Effector CD8-positive, alpha-beta T cell (primary cell): ENCODE measurements at regions not wholly inside any gene's neighbourhood (a gene's known extent, or its start where the extent isn't known, plus 50 kb on each side); places are given as distances from the start of the nearest gene placed in this dataset.

Experiments
- DNase-seq: peaks from one replicate; lab custom pipeline; 2025; lab: John Stamatoyannopoulos, UW

DNA sequence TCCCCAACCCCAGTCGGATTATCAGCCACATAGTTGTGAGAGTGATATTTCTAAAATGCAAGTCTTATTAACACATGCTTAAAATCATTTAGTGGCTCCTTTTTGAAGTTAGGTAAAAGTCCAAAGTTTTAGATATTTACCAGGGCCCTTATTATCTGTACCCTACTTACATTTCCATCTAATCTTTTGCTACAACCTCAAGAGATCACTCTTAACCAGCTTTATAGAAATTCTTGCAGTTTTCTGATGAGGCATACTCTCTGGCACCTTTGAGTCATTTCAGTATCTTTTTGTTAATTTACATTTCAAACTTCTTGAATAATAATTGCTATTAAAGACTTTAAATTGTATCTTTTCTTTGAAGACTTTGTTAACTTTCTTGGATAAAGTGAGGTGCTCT is 453.3 kb downstream of the RFPL4B start:
- no peak for DNase-seq

DNA sequence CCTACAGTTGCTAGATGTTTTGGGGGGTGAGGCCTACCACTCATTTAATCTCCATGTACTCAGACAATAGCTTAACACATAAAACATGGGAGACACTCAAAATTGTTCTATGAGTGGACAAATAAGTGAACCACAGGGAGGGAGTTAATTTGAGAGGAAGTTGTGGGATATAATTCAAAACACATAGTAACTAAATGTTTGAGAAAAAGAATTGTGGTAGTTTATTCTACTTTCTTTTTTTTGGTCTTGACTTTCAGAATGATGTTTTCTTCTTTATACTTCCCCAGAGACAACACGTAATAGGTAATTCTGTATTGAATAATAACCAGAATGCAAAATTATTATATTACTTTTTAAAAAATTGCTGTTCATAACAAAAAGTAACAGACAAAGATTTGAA is 453.8 kb downstream of the RFPL4B start:
- no peak for DNase-seq

GRCh38 chr6:112801468-112802080 is 454.4 kb downstream of the RFPL4B start:
- no peak for DNase-seq

GRCh38 chr6:112802144-112802543 is 455.0 kb downstream of the RFPL4B start:
- no peak for DNase-seq

DNA sequence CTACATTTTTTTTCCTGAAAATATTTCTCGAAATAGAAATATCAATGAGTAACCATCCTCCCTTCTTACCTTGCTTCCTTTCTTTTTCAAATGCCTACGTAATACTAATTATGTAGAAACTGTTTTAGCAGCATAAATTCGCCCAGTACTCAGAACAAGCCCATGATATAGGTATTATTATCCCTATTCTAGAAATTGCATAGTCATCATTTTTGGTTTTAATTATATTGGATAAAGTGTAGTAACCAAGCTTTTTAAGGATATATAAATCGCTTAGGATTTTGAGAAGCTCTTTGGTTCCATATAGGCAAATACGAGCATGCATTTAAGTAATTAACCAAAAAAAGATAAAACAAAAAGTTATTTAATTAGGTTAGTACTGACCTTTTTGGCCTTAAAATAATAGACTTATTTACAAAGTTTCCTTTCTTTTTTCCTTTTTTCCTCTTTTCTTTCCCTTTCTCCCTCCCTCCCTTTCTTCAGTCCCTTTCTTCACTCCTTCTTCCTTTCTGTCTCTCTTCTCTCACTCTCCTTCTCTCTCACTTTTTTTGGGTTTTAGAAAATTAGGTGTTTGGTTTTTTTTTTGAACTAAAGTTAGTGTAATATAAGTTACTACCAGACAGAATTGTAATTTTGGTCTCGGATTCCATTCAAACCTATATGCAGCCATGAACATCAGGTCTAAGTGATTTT is 457.7 kb downstream of the RFPL4B start:
- DNase-seq, result no peak

- DNase-seq, result no peak
Measured at GRCh38 chr6:112806163-112806865, 459.2 kb downstream of the RFPL4B start.

DNA sequence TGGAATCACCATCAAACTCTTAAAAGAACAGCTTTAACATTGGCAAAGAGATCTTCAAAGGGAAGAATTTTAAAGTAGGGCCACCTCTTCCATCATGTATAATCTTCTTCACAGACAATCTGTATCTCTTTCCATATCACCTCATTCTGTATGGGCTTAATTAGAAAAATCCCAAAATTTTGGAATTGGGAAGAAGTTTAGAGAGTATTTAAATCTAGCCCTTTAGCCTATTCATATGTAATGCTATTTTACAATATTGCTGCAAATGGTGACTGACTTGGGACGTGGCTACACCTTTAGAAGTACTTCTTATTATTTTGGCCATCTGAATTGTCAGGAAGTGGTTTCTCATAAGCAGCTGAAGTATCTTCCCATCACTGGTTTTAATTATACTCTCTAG is 474.3 kb downstream of the RFPL4B start:
- no peak for DNase-seq

- DNase-seq, result no peak
Measured at GRCh38 chr6:112822769-112823168, 475.6 kb downstream of the RFPL4B start.

DNA sequence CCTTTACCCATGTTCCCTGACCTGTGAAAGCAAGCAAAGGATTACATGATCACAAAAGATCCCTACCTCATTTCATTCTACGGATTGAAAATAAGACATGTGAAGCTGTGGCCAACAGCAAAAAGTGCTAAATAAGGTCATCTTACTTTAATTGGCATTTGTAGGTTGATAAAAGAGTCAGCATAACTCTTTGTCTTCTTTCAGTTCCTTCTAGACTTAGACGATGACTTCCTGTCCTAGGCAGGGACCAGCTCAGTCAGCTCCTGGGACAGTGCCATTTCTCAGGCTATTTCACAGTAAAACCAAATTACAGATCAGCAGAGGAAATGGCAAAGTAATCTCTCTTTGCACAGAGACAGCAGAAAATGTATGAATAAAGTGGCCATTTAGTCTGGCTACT is 480.7 kb downstream of the RFPL4B start:
- DNase-seq, result no peak

- DNase-seq, result no peak
Measured at GRCh38 chr6:112831022-112831421, 483.9 kb downstream of the RFPL4B start.

- DNase-seq, result no peak
Measured at GRCh38 chr6:112833581-112834131, 486.5 kb downstream of the RFPL4B start.

DNA sequence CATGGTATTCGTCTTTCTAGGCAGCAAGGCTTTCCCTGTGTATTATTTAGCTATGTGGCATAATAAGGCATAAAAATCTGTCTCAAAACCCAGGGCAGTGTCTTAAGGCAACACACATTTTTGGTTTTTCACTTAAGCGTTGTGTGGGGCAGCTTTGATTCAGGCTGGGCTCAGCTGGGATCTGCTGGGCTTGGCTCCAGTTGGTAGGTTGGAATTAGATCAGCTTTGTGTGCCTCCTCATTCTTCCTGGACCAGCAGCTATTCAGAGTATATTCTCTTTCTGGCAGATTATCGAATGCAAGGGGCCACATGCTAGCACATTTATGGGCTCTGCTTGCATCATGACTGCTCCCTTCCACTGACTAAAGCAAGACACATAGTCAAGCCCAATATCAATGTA is 487.9 kb downstream of the RFPL4B start:
- no peak for DNase-seq

DNA sequence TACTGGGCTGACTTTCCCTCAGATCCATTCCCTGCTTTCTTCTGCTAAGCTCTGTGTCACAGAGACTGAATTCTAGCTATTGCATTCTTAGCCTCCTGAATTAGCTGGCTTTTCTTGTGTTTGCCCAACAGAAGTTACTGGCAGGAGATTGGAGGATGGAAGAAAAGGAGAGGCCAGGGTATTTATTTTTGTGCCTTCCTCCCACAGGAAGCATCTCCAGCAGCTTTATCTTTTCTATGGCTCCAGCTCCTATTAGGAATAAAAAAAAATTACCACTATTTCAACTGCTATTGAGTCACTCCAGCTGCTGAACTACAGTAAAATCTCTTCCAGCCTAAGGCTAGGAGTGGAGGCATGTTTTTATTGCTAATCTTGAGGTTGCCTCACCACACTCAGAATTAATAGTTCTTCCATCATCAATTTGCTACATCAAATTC is 492.4 kb downstream of the RFPL4B start:
- DNase-seq, result no peak

GRCh38 chr6:112841553-112842329 is 494.6 kb downstream of the RFPL4B start:
- no peak for DNase-seq

DNA sequence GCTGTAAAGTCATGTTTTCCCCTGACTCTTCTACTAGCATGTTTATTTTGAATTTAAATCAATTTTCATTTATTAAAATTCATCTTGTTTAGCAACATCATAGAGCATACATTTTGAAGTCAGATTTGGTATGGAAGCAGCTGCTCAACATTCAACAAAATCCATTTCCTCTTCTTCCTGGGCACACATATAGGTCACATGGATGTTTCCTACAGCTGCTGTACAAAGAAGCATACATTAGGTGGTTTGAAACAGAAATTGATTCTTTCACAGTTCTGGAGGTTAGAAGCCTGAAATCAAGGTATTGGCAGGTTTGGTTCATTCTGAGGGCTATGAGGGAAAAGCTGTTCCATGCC is 495.2 kb downstream of the RFPL4B start:
- DNase-seq, result no peak

DNA sequence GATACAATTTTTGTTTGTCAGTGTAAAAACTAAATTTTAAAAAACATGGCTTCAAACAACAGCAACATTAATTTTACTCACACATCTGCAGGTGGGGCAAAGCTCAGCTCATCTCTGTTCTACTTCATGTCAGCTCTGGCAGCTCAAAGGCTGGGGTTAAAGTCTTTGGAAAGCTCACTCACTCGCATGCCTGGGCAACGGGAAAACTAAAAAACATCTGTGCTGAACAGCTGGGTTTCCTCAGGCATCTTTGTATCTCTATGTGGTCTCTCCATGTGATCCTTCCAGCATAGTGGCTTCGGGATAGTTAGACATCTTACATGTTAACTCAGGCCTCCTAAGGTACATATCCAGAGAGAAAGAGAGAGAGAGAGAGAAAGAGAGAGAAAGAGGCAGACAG is 499.6 kb downstream of the RFPL4B start:
- DNase-seq, result no peak

GRCh38 chr6:112851146-112851545 is 504.0 kb downstream of the RFPL4B start:
- DNase-seq, result no peak

DNA sequence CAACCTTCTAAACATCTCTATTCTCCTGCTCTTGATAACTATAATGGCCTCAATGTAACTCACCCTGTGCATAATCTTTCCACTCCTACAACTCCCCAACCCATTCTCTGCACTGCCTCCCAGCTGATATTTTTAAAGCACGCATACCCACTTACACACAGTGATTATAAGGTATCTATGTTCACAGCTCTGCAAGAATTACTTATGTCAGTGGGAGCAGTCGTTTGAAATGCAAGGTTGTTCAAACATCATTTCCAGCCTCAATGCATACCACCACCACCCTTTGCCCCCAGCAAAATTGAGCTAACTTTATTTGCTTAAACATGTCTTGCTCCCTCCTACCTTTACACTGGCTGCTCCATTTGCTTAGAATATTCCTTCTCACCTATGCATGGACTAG is 506.0 kb downstream of the RFPL4B start:
- DNase-seq, result no peak

DNA sequence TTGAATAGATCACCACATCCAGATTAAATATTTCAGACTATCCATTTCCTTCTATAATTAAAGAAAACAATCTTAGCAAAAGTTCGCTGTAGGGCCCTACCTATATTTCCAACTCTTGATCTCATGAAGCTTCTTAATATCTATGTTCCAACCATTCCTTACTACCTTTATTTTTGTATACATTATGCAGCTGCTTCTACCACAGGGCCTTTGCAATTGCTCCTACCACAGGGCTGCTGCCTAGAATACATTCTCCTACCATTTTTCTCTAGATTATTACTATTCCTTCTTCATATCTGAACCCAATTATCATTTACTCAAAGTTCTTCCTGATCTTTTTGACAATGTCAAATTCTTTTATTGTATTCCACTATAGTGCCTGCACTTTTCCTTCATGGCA is 516.6 kb downstream of the RFPL4B start:
- no peak for DNase-seq

- DNase-seq, result no peak
Measured at GRCh38 chr6:112865131-112865530, 518.0 kb downstream of the RFPL4B start.

DNA sequence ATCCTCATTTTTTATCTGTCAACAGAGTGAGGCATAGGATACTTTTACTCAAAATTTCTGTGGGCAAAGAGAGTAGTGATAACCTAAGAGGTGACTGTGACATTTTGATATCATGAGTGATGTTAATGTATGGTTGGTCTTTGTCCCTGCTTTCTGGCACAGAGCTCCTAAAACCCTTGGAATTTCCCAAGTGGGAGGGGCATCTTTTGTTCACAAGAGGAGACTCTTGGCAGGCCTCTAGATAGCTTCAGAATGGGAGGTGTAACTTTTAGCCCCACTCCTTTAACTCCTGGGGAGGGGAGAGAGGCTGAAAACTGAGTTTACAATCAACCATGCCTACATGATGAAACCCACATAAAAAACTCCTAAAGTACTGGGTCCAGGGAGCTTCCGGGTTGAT is 527.8 kb downstream of the RFPL4B start:
- no peak for DNase-seq
